ENCODE measurements at regions not wholly inside any gene's neighbourhood (a gene's known extent, or its start where the extent isn't known, plus 50 kb on each side); places are given as distances from the start of the nearest gene placed in this dataset.

GRCh38 chr9:11559001-11559776 lies 946.4 kb upstream of the PTPRD start:
- no peak overlapping the region for H3K27ac ChIP-seq
- TF ChIP-seq CTCF (conservative IDR thresholded peaks at IDR 0.05), result no peak

GRCh38 chr9:11577522-11577921 lies 964.7 kb upstream of the PTPRD start:
- H3K27ac ChIP-seq, result no peak overlapping the region
- TF ChIP-seq CTCF (conservative IDR thresholded peaks at IDR 0.05), result no peak

DNA sequence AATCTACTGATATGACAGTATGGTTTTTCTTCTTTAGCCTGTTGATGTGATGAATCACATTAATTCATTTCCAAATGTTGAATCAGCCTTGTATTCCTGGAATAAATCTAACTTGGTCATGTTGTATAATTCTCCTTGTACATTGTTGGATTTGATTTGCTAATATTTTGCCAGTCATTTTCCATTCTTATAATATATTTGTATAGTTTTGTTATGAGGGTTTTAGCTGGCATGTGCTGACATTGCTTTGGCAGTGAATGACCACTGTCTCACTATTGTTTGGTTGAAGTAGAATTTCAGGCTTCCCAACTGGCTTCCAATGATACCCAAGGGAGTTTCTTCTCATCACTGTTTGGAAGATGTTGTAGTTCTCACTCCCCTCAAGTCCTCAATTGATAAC lies 983.0 kb upstream of the PTPRD start:
- no peak for TF ChIP-seq CTCF (conservative IDR thresholded peaks at IDR 0.05)
- no peak overlapping the region for H3K27ac ChIP-seq

GRCh38 chr9:11618241-11618805 lies 1005.5 kb upstream of the PTPRD start:
- H3K27ac ChIP-seq, result no peak overlapping the region
- peak; percentile 61 for TF ChIP-seq CTCF (conservative IDR thresholded peaks at IDR 0.05)

DNA sequence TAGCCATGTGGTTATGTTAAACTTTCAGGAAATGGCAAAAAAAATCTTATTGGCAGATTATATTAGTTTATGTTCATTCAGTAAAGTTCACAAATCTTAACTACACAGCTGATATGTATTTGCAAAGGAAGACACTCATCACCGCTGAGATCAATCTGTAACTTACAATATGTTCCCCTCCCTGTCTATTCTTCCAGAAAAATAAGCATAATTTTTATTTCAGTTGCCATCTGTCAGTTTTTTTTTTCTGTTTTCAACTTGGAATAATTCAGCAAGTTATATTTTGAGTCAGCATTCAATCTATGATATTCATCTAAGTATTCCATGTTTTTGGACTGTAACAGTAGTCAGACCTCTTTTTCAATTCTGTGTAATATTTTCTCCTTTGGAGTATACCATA lies 1019.9 kb upstream of the PTPRD start:
- TF ChIP-seq CTCF (conservative IDR thresholded peaks at IDR 0.05), result no peak
- no peak overlapping the region for H3K27ac ChIP-seq

- H3K27ac ChIP-seq, result no peak overlapping the region
- no peak for TF ChIP-seq CTCF (conservative IDR thresholded peaks at IDR 0.05)
These were observed 1034.0 kb upstream of the PTPRD start for GRCh38 chr9:11646831-11647230.

DNA sequence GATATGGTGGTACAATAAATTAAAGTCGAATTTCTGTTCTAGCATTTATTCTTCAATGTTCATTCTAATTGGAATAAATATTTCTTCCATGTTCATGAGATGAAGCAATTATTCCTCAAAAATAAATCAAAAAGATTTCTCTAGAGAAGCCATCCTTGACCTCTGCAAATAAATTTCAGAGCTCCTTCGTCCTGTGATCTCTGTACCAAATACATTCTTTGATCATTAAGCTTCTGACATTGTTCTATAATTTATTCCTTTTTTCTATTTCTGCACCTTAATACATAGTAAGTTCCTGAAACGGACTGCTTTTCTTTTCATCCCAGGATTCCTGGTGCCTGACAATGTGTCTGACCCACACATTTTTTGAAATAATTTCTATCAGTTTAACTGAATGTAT lies 1039.3 kb upstream of the TYRP1 start:
- TF ChIP-seq CTCF (conservative IDR thresholded peaks at IDR 0.05), result no peak
- no peak overlapping the region for H3K27ac ChIP-seq

Data from VCaP (cell line).